ENCODE measurements at regions not wholly inside any gene's neighbourhood (a gene's known extent, or its start where the extent isn't known, plus 50 kb on each side); places are given as distances from the start of the nearest gene placed in this dataset.

DNA sequence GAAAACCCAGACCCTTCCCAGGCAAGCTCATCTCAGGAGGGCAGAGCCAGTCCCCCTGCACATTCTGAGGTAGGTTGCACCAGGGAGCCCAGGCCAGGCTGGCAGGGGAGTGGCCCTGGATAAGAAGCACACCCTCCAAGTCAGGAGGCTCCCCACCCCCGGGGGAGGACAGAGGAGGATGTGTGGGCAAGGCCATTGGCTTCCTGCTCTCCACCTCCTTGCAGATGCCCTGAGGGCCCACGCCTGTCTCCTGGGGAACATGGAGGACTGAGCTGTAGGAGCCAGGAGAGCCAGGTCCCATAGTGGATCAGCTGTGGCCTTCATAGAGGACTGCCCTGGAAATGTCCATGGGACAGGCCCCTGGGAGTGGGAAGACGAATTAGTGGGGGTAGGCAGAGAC is 126.7 kb downstream of the IRF8 start:
- POLR2A ChIA-PET, result no interaction called here
- H3K4me3 ChIP-seq (ENCODE audit: low read depth in 2 of 2, low read length in 2 of 2), result no peak overlapping the region
- no peak overlapping the region for H3K27ac ChIP-seq (ENCODE audit: low read length)
- H3K4me1 ChIP-seq (ENCODE audit: control insufficient read depth, insufficient read depth, low read length), result no peaks in the 10 kb centered on the region
- no peak for ATAC-seq
- intact Hi-C loops (cut with micrococcal nuclease; ENCODE audit: unreplicated experiment) (no loop called here), in situ Hi-C loops (cut with HindIII; ENCODE audit: low pct_unique_long_range_greater_than_20kb, low sequenced_read_pairs) (no loop called here)
- H3K27me3 ChIP-seq (ENCODE audit: control insufficient read depth, insufficient read depth, low read length), result no peaks in the 10 kb centered on the region
- no peaks in the 10 kb centered on the region for H3K36me3 ChIP-seq (ENCODE audit: control insufficient read depth, insufficient read depth, low read length)
- BruUV-seq (replicated peaks), result no TSS peak
- H3K9me3 ChIP-seq (ENCODE audit: control insufficient read depth, insufficient read depth, low read depth, low read length), result no peaks in the 10 kb centered on the region
- TF ChIP-seq CTCF (IDR thresholded peaks at IDR 0.05) (no peak), POLR2AphosphoS5 (IDR thresholded peaks at IDR 0.05; ENCODE audit: low read depth, low read length) (no peak), SIN3A (IDR thresholded peaks at IDR 0.05; ENCODE audit: borderline replicate concordance, insufficient read depth, low read depth, low read length) (no peak), REST (IDR thresholded peaks at IDR 0.05; ENCODE audit: insufficient read depth in 1 of 2, low read depth in 2 of 2, low read length in 1 of 2) (no peak), TCF7L2 (IDR thresholded peaks at IDR 0.05; ENCODE audit: low read depth, low read length) (no peak)
- DNase-seq (ENCODE audit: low read depth, low spot score), result no peak
- CTCF ChIA-PET, result interaction anchor here (1.7 kb wide), 1 partner anchor 206 kb away, joined by 3 read pairs; no protein-coding TSS in a partner anchor

DNA sequence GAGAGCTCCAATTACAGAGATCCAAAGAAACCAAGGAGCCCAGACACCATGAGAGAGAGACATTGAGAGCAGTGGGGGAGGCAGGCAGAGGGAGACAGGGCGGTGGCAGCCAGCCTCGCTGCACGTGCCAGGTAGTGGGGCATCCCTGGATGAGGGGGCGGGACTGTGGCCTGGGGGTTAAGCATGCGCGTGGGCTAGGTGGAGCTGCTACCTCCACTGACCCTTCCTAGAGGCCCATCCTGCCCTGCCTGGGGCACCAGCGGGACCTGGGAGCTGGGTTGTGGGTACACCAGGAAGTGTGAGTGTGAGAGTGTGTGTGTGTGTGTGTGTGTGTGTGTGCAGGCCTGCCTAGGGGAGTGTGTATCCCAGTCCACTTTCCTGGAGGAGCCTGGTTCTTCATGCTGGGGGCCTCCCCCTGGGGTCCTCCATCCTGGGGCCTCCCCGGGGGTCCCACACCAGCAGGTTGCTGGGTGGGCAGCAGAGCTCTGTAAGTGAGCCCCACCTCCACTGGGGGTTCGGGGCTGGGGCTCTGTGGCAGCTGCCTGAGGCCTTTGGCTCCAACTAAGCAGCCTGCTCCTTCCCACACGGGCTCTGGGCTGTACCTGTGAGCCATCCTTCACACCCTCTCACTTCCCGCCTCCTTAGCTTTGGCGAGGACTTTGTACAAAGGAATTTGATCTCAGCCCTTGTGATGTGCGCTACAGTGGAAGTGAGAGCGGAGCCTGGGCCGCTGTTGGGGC is 127.4 kb downstream of the IRF8 start:
- ChIA-PET CTCF (interaction anchor here (1.7 kb wide), 1 partner anchor 207 kb away, joined by 3 read pairs; no protein-coding TSS in a partner anchor), POLR2A (no interaction called here)
- no peak for ATAC-seq
- intact Hi-C loops (cut with micrococcal nuclease; ENCODE audit: unreplicated experiment) (no loop called here), in situ Hi-C loops (cut with HindIII; ENCODE audit: low pct_unique_long_range_greater_than_20kb, low sequenced_read_pairs) (no loop called here)
- no peaks in the 10 kb centered on the region for H3K27me3 ChIP-seq (ENCODE audit: control insufficient read depth, insufficient read depth, low read length)
- H3K4me3 ChIP-seq (ENCODE audit: low read depth in 2 of 2, low read length in 2 of 2), result no peak overlapping the region
- H3K27ac ChIP-seq (ENCODE audit: low read length), result no peak overlapping the region
- no peaks in the 10 kb centered on the region for H3K36me3 ChIP-seq (ENCODE audit: control insufficient read depth, insufficient read depth, low read length)
- TF ChIP-seq REST (IDR thresholded peaks at IDR 0.05; ENCODE audit: insufficient read depth in 1 of 2, low read depth in 2 of 2, low read length in 1 of 2) (no peak), TCF7L2 (IDR thresholded peaks at IDR 0.05; ENCODE audit: low read depth, low read length) (no peak), SIN3A (IDR thresholded peaks at IDR 0.05; ENCODE audit: borderline replicate concordance, insufficient read depth, low read depth, low read length) (no peak), CTCF (IDR thresholded peaks at IDR 0.05) (no peak), POLR2AphosphoS5 (IDR thresholded peaks at IDR 0.05; ENCODE audit: low read depth, low read length) (no peak)
- no peaks in the 10 kb centered on the region for H3K9me3 ChIP-seq (ENCODE audit: control insufficient read depth, insufficient read depth, low read depth, low read length)
- BruUV-seq (replicated peaks), result no TSS peak
- DNase-seq (ENCODE audit: low read depth, low spot score), result no peak
- no peaks in the 10 kb centered on the region for H3K4me1 ChIP-seq (ENCODE audit: control insufficient read depth, insufficient read depth, low read length)

All from Panc1 (cell line).